KOPT-K1 (cell line): ENCODE measurements at regions not wholly inside any gene's neighbourhood (a gene's known extent, or its start where the extent isn't known, plus 50 kb on each side); places are given as distances from the start of the nearest gene placed in this dataset.
A peak's percentile ranks its signal among the peaks of the same experiment; 100 is the strongest.

Experiments used
- H3K27ac ChIP-seq: fragments of 200-600 bp; sonication (generic); 2 replicates; pipeline ENCODE4 v1.5.1; 2016; ENCODE audit warnings: antibody characterized with exemption, mild to moderate bottlenecking, low read depth, low read length; ENCODE audit not compliant: poor library complexity, severe bottlenecking
- H3K36me3 ChIP-seq: fragments of 200-600 bp; sonication (generic); 2 replicates; pipeline ENCODE4 v1.5.1; 2017; ENCODE audit warnings: antibody characterized with exemption, mild to moderate bottlenecking, low read length, moderate library complexity; ENCODE audit not compliant: insufficient read depth
- H3K9me3 ChIP-seq: fragments of 200-600 bp; sonication (generic); 2 replicates; pipeline ENCODE4 v1.5.1; 2017; ENCODE audit warnings: antibody characterized with exemption, low read length, mild to moderate bottlenecking; ENCODE audit not compliant: insufficient read depth, poor library complexity, severe bottlenecking

GRCh38 chr1:198079432-198079951 lies 77.3 kb upstream of the NEK7 start:
- Histone ChIP-seq H3K9me3 (peaks cover 15% of the 10 kb centered on the region), H3K36me3 (no peaks in the 10 kb centered on the region), H3K27ac (no peak overlapping the region)

GRCh38 chr1:198082576-198082975 lies 74.2 kb upstream of the NEK7 start:
- Histone ChIP-seq H3K9me3 (peaks cover 15% of the 10 kb centered on the region), H3K36me3 (no peaks in the 10 kb centered on the region), H3K27ac (no peak overlapping the region)

GRCh38 chr1:198083549-198083948 lies 73.2 kb upstream of the NEK7 start:
- H3K9me3 ChIP-seq: peaks cover 12% of the 10 kb centered on the region
- no peak overlapping the region for H3K27ac ChIP-seq
- no peaks in the 10 kb centered on the region for H3K36me3 ChIP-seq

GRCh38 chr1:198084241-198084908 lies 72.4 kb upstream of the NEK7 start:
- Histone ChIP-seq H3K36me3 (no peaks in the 10 kb centered on the region), H3K27ac (no peak overlapping the region), H3K9me3 (peaks cover 6% of the 10 kb centered on the region)

GRCh38 chr1:198086051-198086745 lies 70.6 kb upstream of the NEK7 start:
- Histone ChIP-seq H3K9me3 (no peaks in the 10 kb centered on the region), H3K36me3 (no peaks in the 10 kb centered on the region), H3K27ac (no peak overlapping the region)

GRCh38 chr1:198087831-198088230 lies 69.0 kb upstream of the NEK7 start:
- Histone ChIP-seq H3K36me3 (no peaks in the 10 kb centered on the region), H3K9me3 (no peaks in the 10 kb centered on the region), H3K27ac (no peak overlapping the region)

GRCh38 chr1:198088360-198089071 lies 68.3 kb upstream of the NEK7 start:
- H3K36me3 ChIP-seq: no peaks in the 10 kb centered on the region
- no peaks in the 10 kb centered on the region for H3K9me3 ChIP-seq
- H3K27ac ChIP-seq: no peak overlapping the region

GRCh38 chr1:198096390-198096789 lies 60.4 kb upstream of the NEK7 start:
- Histone ChIP-seq H3K36me3 (no peaks in the 10 kb centered on the region), H3K9me3 (no peaks in the 10 kb centered on the region), H3K27ac (no peak overlapping the region)

GRCh38 chr1:198099755-198100154 lies 57.0 kb upstream of the NEK7 start:
- Histone ChIP-seq H3K27ac (no peak overlapping the region), H3K9me3 (no peaks in the 10 kb centered on the region), H3K36me3 (no peaks in the 10 kb centered on the region)

GRCh38 chr1:198101716-198102453 lies 54.9 kb upstream of the NEK7 start:
- H3K36me3 ChIP-seq: no peaks in the 10 kb centered on the region
- peak overlapping the region; percentile 78 for H3K27ac ChIP-seq
- H3K9me3 ChIP-seq: no peaks in the 10 kb centered on the region

- Histone ChIP-seq H3K36me3 (no peaks in the 10 kb centered on the region), H3K27ac (peak overlapping the region; percentile 78), H3K9me3 (no peaks in the 10 kb centered on the region)
Observed at GRCh38 chr1:198102454-198102827, 54.4 kb upstream of the NEK7 start.

GRCh38 chr1:198105185-198105584 lies 51.6 kb upstream of the NEK7 start:
- H3K9me3 ChIP-seq: peaks cover 7% of the 10 kb centered on the region
- H3K27ac ChIP-seq: no peak overlapping the region
- no peaks in the 10 kb centered on the region for H3K36me3 ChIP-seq

- Histone ChIP-seq H3K9me3 (peaks cover 12% of the 10 kb centered on the region), H3K27ac (no peak overlapping the region), H3K36me3 (no peaks in the 10 kb centered on the region)
Observed at GRCh38 chr1:198106011-198106410, 50.8 kb upstream of the NEK7 start.
